Hematopoietic multipotent progenitor cell treated with erythropoietin and hydrocortisone succinate and interleukin-3 and kit ligand, for 17 days (in vitro differentiated cells): ENCODE measurements at regions not wholly inside any gene's neighbourhood (a gene's known extent, or its start where the extent isn't known, plus 50 kb on each side); places are given as distances from the start of the nearest gene placed in this dataset.

ENCODE experiments used
- DNase-seq: peaks from one replicate; pipeline ENCODE4 v3.0.0-alpha.2; 2015; ENCODE audit warnings: low spot score

- DNase-seq, result no peak
Measured at GRCh38 chr14:53896726-53897125, 59.9 kb downstream of the BMP4 start.

GRCh38 chr14:53894456-53894855 lies 62.2 kb downstream of the BMP4 start:
- no peak for DNase-seq

- DNase-seq, result no peak
Measured at GRCh38 chr14:53893374-53893773, 63.3 kb downstream of the BMP4 start.

GRCh38 chr14:53890611-53891101 lies 66.0 kb downstream of the BMP4 start:
- no peak for DNase-seq

GRCh38 chr14:53888535-53889386 lies 67.9 kb downstream of the BMP4 start:
- no peak for DNase-seq

- no peak for DNase-seq
Measured at GRCh38 chr14:53885136-53885640, 71.4 kb downstream of the BMP4 start.

GRCh38 chr14:53884601-53885000 lies 72.0 kb downstream of the BMP4 start:
- DNase-seq, result no peak

- DNase-seq, result no peak
Measured at GRCh38 chr14:53883739-53884138, 72.9 kb downstream of the BMP4 start.

GRCh38 chr14:53882684-53883083 lies 73.9 kb downstream of the BMP4 start:
- DNase-seq, result no peak

GRCh38 chr14:53881921-53882320 lies 74.7 kb downstream of the BMP4 start:
- no peak for DNase-seq

GRCh38 chr14:53881161-53881871 lies 75.3 kb downstream of the BMP4 start:
- DNase-seq, result no peak

GRCh38 chr14:53880761-53881160 lies 75.9 kb downstream of the BMP4 start:
- DNase-seq, result no peak

- DNase-seq, result no peak
Measured at GRCh38 chr14:53879747-53880146, 76.9 kb downstream of the BMP4 start.

GRCh38 chr14:53879022-53879686 lies 77.5 kb downstream of the BMP4 start:
- no peak for DNase-seq

GRCh38 chr14:53875324-53875897 lies 81.2 kb downstream of the BMP4 start:
- no peak for DNase-seq

GRCh38 chr14:53874704-53875103 lies 81.9 kb downstream of the BMP4 start:
- no peak for DNase-seq

- no peak for DNase-seq
Measured at GRCh38 chr14:53872681-53873089, 83.9 kb downstream of the BMP4 start.

GRCh38 chr14:53871951-53872350 lies 84.7 kb downstream of the BMP4 start:
- no peak for DNase-seq

- DNase-seq, result no peak
Measured at GRCh38 chr14:53871011-53871410, 85.6 kb downstream of the BMP4 start.

GRCh38 chr14:53865711-53866110 lies 90.9 kb downstream of the BMP4 start:
- DNase-seq, result no peak

- DNase-seq, result no peak
Measured at GRCh38 chr14:53861781-53862180, 94.8 kb downstream of the BMP4 start.

- DNase-seq, result no peak
Measured at GRCh38 chr14:53858345-53858684, 98.3 kb downstream of the BMP4 start.
